ENCODE measurements at regions not wholly inside any gene's neighbourhood (a gene's known extent, or its start where the extent isn't known, plus 50 kb on each side); places are given as distances from the start of the nearest gene placed in this dataset.
A peak's percentile ranks its signal among the peaks of the same experiment; 100 is the strongest.
"Not testable (repeated sequence)": the region's sequence is repeated elsewhere in the genome, so short reads cannot be mapped to it uniquely, and the experiment has no call there.

DNA sequence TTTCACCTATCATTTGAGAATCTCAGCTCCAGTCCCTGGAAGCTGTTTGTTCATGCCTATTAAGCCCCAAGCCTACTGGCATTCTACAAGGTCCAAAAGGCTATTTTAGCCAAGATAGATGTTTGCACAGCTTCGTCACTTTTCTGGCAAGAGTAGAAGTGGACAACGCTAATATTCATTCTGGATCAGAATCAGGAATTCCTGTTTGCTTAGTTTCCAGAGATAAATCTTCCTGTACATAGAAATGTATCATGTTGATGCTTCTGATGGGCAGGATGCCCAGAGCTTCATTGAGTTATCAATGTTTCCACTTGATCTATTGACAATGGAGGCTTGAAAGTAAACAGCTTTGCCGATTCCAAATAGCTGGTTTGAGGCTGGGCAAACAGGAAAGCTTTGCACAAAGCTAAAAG is 260.7 kb upstream of the CA10 start:
- no peaks in the 10 kb centered on the region for H3K4me1 ChIP-seq
- no peak overlapping the region for H3K27ac ChIP-seq
- WGBS (ENCODE audit: missing lambda C conversion rate): 2% methylated on average over 3 of the region's 3 CpGs
- no peaks in the 10 kb centered on the region; the same call in 2 of the 3 replicates for H3K9me3 ChIP-seq
- TF ChIP-seq TFCP2L1 (CRISPR knock-in tag; IDR thresholded peaks at IDR 0.05) (no peak), MAFK (IDR thresholded peaks at IDR 0.05; ENCODE audit: partially characterized antibody) (no peak), CEBPB (IDR thresholded peaks at IDR 0.05) (no peak), ZSCAN20 (CRISPR knock-in tag; IDR thresholded peaks at IDR 0.05) (no peak), BHLHE40 (IDR thresholded peaks at IDR 0.05; ENCODE audit: low read depth, low read length) (no peak), ESRRA (IDR thresholded peaks at IDR 0.05; ENCODE audit: borderline replicate concordance, low read length) (no peak), EP300 (IDR thresholded peaks at IDR 0.05) (no peak), RCOR1 (IDR thresholded peaks at IDR 0.05; ENCODE audit: low read depth, low read length) (no peak), NFE2L2 (conservative IDR thresholded peaks at IDR 0.05; ENCODE audit: low read length) (no peak), EHMT2 (IDR thresholded peaks at IDR 0.05; ENCODE audit: low read depth) (no peak), CBX8 (IDR thresholded peaks at IDR 0.05) (no peak), NR3C1 (IDR thresholded peaks at IDR 0.05) (no peak), HOXB13 (CRISPR knock-in tag; IDR thresholded peaks at IDR 0.05; ENCODE audit: low read depth) (no peak), ZFP36 (IDR thresholded peaks at IDR 0.05; ENCODE audit: borderline replicate concordance, partially characterized antibody) (no peak), KDM5A (IDR thresholded peaks at IDR 0.05) (no peak), HOXA7 (CRISPR knock-in tag; IDR thresholded peaks at IDR 0.05) (no peak), CHD4 (IDR thresholded peaks at IDR 0.05; ENCODE audit: borderline replicate concordance) (no peak)
- TF ChIP-seq, protein P1, sequence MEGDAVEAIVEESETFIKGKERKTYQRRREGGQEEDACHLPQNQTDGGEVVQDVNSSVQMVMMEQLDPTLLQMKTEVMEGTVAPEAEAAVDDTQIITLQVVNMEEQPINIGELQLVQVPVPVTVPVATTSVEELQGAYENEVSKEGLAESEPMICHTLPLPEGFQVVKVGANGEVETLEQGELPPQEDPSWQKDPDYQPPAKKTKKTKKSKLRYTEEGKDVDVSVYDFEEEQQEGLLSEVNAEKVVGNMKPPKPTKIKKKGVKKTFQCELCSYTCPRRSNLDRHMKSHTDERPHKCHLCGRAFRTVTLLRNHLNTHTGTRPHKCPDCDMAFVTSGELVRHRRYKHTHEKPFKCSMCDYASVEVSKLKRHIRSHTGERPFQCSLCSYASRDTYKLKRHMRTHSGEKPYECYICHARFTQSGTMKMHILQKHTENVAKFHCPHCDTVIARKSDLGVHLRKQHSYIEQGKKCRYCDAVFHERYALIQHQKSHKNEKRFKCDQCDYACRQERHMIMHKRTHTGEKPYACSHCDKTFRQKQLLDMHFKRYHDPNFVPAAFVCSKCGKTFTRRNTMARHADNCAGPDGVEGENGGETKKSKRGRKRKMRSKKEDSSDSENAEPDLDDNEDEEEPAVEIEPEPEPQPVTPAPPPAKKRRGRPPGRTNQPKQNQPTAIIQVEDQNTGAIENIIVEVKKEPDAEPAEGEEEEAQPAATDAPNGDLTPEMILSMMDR (IDR thresholded peaks at IDR 0.05): no peak
- DNase-seq (ENCODE audit: low read depth in 1 of 2, low spot score in 1 of 2) (peak in 1 of 2 experiments; percentile 3), FAIRE-seq (no peak), ATAC-seq (no peak)
- H3K4me2 ChIP-seq: no peak overlapping the region
- CTCF ChIA-PET: no interaction called here
- no peak overlapping the region for H3K4me3 ChIP-seq
- POLR2A ChIA-PET: no interaction called here

DNA sequence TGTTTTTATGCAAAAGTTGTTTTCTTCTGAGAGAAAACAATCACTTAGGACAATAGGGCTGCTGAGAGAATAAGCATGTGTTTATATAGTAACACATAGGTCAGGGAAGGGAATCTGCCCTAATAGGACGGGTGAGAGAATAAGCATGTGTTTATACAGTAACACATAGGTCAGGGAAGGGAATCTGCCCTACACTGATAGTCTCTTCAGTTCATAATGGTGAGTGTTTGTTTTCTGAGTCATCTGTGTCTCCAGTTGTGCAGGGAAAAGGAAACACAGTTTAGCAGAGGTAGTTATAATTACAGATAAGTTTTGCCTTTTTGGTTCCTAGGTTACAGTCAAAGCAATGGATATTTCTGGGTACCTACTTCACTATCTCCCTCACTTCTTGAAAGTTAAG is 252.3 kb upstream of the CA10 start:
- Histone ChIP-seq H3K4me2 (no peak overlapping the region), H3K9me3 (0 out of 3 replicates have a peak, but pooled peaks cover 3% of the 10 kb centered on the region), H3K4me1 (no peaks in the 10 kb centered on the region), H3K4me3 (no peak overlapping the region), H3K27ac (no peak overlapping the region)
- TF ChIP-seq TFCP2L1 (CRISPR knock-in tag; IDR thresholded peaks at IDR 0.05): no peak
- TF ChIP-seq BHLHE40 (IDR thresholded peaks at IDR 0.05; ENCODE audit: low read depth, low read length): no peak
- no peak for TF ChIP-seq CHD4 (IDR thresholded peaks at IDR 0.05; ENCODE audit: borderline replicate concordance)
- TF ChIP-seq RFX5 (IDR thresholded peaks at IDR 0.05): no peak
- no peak for TF ChIP-seq KDM5A (IDR thresholded peaks at IDR 0.05)
- TF ChIP-seq, protein P2, sequence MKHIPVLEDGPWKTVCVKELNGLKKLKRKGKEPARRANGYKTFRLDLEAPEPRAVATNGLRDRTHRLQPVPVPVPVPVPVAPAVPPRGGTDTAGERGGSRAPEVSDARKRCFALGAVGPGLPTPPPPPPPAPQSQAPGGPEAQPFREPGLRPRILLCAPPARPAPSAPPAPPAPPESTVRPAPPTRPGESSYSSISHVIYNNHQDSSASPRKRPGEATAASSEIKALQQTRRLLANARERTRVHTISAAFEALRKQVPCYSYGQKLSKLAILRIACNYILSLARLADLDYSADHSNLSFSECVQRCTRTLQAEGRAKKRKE (CRISPR knock-in tag; IDR thresholded peaks at IDR 0.05; ENCODE audit: low read depth): no peak
- TF ChIP-seq, protein P3, sequence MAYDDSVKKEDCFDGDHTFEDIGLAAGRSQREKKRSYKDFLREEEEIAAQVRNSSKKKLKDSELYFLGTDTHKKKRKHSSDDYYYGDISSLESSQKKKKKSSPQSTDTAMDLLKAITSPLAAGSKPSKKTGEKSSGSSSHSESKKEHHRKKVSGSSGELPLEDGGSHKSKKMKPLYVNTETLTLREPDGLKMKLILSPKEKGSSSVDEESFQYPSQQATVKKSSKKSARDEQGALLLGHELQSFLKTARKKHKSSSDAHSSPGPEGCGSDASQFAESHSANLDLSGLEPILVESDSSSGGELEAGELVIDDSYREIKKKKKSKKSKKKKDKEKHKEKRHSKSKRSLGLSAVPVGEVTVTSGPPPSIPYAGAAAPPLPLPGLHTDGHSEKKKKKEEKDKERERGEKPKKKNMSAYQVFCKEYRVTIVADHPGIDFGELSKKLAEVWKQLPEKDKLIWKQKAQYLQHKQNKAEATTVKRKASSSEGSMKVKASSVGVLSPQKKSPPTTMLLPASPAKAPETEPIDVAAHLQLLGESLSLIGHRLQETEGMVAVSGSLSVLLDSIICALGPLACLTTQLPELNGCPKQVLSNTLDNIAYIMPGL (CRISPR knock-in tag; IDR thresholded peaks at IDR 0.05; ENCODE audit: borderline replicate concordance): no peak
- TF ChIP-seq NR3C1 (IDR thresholded peaks at IDR 0.05): no peak
- TF ChIP-seq HEYL (CRISPR knock-in tag; IDR thresholded peaks at IDR 0.05): no peak
- TF ChIP-seq, protein P4, sequence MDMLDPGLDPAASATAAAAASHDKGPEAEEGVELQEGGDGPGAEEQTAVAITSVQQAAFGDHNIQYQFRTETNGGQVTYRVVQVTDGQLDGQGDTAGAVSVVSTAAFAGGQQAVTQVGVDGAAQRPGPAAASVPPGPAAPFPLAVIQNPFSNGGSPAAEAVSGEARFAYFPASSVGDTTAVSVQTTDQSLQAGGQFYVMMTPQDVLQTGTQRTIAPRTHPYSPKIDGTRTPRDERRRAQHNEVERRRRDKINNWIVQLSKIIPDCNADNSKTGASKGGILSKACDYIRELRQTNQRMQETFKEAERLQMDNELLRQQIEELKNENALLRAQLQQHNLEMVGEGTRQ (IDR thresholded peaks at IDR 0.05): no peak
- TF ChIP-seq HDAC2 (IDR thresholded peaks at IDR 0.05): no peak
- TF ChIP-seq JUN (IDR thresholded peaks at IDR 0.05): no peak
- TF ChIP-seq, protein P5, sequence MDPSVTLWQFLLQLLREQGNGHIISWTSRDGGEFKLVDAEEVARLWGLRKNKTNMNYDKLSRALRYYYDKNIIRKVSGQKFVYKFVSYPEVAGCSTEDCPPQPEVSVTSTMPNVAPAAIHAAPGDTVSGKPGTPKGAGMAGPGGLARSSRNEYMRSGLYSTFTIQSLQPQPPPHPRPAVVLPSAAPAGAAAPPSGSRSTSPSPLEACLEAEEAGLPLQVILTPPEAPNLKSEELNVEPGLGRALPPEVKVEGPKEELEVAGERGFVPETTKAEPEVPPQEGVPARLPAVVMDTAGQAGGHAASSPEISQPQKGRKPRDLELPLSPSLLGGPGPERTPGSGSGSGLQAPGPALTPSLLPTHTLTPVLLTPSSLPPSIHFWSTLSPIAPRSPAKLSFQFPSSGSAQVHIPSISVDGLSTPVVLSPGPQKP (IDR thresholded peaks at IDR 0.05; ENCODE audit: low read depth, low read length): no peak
- TF ChIP-seq ESRRA (IDR thresholded peaks at IDR 0.05; ENCODE audit: borderline replicate concordance, low read length): no peak
- TF ChIP-seq TP53 (CRISPR knock-in tag; IDR thresholded peaks at IDR 0.05): no peak
- POLR2A ChIA-PET: no interaction called here
- ATAC-seq (no peak), DNase-seq (ENCODE audit: low read depth in 1 of 2, low spot score in 1 of 2) (no peak), FAIRE-seq (no peak)
- WGBS (ENCODE audit: missing lambda C conversion rate): 0% methylated on average over 1 of the region's 1 CpG
- CTCF ChIA-PET: no interaction called here

DNA sequence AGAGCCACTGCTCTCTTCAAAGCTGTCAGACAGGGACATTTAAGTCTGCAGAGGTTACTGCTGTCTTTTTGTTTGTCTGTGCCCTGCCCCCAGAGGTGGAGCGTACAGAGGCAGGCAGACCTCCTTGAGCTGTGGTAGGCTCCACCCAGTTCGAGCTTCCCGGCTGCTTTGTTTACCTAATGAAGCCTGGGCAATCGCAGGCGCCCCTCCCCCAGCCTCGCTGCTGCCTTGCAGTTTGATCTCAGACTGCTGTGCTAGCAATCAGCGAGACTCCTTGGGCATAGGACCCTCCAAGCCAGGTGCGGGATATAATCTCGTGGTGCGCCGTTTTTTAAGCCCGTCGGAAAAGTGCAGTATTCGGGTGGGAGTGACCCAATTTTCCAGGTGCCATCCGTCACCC is 250.7 kb upstream of the CA10 start:
- ATAC-seq; DNase-seq (ENCODE audit: low read depth in 1 of 2, low spot score in 1 of 2); POLR2A ChIA-PET; H3K27ac ChIP-seq; CTCF ChIA-PET; H3K4me2 ChIP-seq; FAIRE-seq; H3K4me3 ChIP-seq; H3K4me1 ChIP-seq; H3K9me3 ChIP-seq: not testable (repeated sequence)
- 2% methylated on average over 5 of the region's 15 CpGs for WGBS (ENCODE audit: missing lambda C conversion rate)

Measured in A549 (cell line).